RWPE2 (cell line): ENCODE measurements at regions not wholly inside any gene's neighbourhood (a gene's known extent, or its start where the extent isn't known, plus 50 kb on each side); places are given as distances from the start of the nearest gene placed in this dataset.
"Not testable (repeated sequence)": the region's sequence is repeated elsewhere in the genome, so short reads cannot be mapped to it uniquely, and the experiment has no call there.

Experiments used
- ATAC-seq: fragments of 200-7000 bp; cut with Tn5 transposase; 3 replicates; pipeline ENCODE4 v1.9.1; 2021; ENCODE audit warnings: low read depth
- DNase-seq: peaks from one replicate; pipeline ENCODE4 v3.0.0-alpha.2; 2020; ENCODE audit warnings: low spot score
- H3K27ac ChIP-seq: fragments of 450-650 bp; 2 replicates; pipeline ENCODE4 v1.5.1; 2017; ENCODE audit warnings: mild to moderate bottlenecking; ENCODE audit not compliant: poor library complexity, severe bottlenecking
- H3K27me3 ChIP-seq: fragments of 250-450 bp; sonication (Bioruptor Pico); 2 replicates; pipeline ENCODE4 v1.5.1; 2021; ENCODE audit warnings: mild to moderate bottlenecking, moderate library complexity; ENCODE audit not compliant: insufficient read depth, poor library complexity, severe bottlenecking
- H3K36me3 ChIP-seq: fragments of 250-450 bp; sonication (Bioruptor Pico); 2 replicates; pipeline ENCODE4 v1.5.1; 2020; ENCODE audit warnings: low read depth, mild to moderate bottlenecking, moderate library complexity
- H3K4me1 ChIP-seq: fragments of 250-450 bp; sonication (Bioruptor Pico); 2 replicates; pipeline ENCODE4 v1.5.1; 2021; ENCODE audit warnings: mild to moderate bottlenecking, moderate library complexity; ENCODE audit not compliant: insufficient read depth, poor library complexity, severe bottlenecking
- H3K4me3 ChIP-seq: fragments of 250-450 bp; sonication (Bioruptor Pico); 2 replicates; pipeline ENCODE4 v1.5.1; 2021; ENCODE audit warnings: mild to moderate bottlenecking, moderate library complexity; ENCODE audit not compliant: severe bottlenecking
- H3K9me3 ChIP-seq: fragments of 250-450 bp; sonication (Bioruptor Pico); 2 replicates; pipeline ENCODE4 v1.5.1; 2021; ENCODE audit warnings: mild to moderate bottlenecking, moderate library complexity; ENCODE audit not compliant: severe bottlenecking
- TF ChIP-seq, protein P1 (sequence below): fragments of 450-650 bp; IDR thresholded peaks from one replicate; pipeline ENCODE4 v1.5.1; 2017; ENCODE audit warnings: mild to moderate bottlenecking, moderate library complexity; ENCODE audit not compliant: poor library complexity, severe bottlenecking

DNA sequence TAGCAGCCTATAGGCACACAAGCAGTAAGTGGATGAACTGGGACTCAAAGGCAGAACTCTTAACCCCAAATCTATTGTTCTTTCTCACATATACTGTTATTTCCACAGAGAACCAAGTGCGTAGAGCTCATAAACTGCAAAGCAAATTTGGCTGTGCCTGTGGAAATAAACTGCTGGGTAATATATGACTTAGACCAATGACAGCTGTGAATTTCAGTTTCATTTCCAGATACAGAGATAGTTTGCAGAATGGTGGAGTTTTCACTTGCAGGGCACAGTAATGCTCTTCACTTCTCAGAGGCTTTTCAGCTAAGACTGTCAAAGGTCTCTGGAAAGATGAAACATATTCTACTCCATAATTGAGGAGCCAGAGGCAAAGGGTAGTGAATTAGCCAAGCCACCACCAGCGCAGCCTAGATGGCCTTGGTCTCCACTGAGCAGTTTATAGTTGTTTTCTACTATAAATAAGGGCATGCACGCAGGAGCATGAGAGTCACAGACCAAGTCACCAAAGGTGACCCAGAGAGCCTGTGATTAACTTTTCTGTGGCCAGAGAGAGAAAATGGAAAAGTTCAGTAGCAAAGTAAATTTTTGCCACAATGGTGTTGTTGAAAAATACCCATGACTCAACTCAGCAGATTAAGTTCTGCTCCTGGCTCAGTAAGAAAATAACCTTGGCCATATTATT, 180.7 kb upstream of the GRM7 start:
- H3K9me3 ChIP-seq = peaks cover 4% of the 10 kb centered on the region

DNA sequence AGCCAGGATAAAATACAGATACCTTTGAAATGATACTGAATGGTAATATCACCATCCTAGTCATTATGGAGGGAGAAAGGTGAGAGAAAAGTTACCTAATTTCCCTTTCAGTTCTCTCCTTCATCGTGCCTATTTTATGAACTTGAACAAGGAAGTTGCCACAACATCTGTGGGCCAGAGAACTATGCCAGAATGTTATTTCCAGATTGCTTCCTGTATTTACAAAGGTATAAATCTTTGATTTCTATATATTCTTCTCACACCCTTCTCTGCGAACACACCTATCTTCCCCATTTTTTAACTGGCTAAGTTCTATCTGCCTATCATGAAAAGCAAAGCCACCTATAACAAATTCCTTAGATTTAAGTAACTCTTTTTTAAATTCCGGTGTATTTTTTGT, 163.6 kb upstream of the GRM7 start:
- Histone ChIP-seq H3K4me3 (no peak overlapping the region), H3K9me3 (no peaks in the 10 kb centered on the region), H3K27ac (no peak overlapping the region), H3K36me3 (no peaks in the 10 kb centered on the region), H3K4me1 (no peaks in the 10 kb centered on the region), H3K27me3 (no peaks in the 10 kb centered on the region)
- DNase-seq (no peak), ATAC-seq (no peak)
- TF ChIP-seq, protein P1, sequence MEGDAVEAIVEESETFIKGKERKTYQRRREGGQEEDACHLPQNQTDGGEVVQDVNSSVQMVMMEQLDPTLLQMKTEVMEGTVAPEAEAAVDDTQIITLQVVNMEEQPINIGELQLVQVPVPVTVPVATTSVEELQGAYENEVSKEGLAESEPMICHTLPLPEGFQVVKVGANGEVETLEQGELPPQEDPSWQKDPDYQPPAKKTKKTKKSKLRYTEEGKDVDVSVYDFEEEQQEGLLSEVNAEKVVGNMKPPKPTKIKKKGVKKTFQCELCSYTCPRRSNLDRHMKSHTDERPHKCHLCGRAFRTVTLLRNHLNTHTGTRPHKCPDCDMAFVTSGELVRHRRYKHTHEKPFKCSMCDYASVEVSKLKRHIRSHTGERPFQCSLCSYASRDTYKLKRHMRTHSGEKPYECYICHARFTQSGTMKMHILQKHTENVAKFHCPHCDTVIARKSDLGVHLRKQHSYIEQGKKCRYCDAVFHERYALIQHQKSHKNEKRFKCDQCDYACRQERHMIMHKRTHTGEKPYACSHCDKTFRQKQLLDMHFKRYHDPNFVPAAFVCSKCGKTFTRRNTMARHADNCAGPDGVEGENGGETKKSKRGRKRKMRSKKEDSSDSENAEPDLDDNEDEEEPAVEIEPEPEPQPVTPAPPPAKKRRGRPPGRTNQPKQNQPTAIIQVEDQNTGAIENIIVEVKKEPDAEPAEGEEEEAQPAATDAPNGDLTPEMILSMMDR = no peak

More for the DNA sequence above, 180.7 kb upstream of the GRM7 start:
- Histone ChIP-seq H3K4me1 (no peaks in the 10 kb centered on the region), H3K27me3 (no peaks in the 10 kb centered on the region), H3K4me3 (no peak overlapping the region), H3K27ac (no peak overlapping the region), H3K36me3 (no peaks in the 10 kb centered on the region)
- DNase-seq (no peak), ATAC-seq (no peak)
- TF ChIP-seq, protein P1 = no peak

DNA sequence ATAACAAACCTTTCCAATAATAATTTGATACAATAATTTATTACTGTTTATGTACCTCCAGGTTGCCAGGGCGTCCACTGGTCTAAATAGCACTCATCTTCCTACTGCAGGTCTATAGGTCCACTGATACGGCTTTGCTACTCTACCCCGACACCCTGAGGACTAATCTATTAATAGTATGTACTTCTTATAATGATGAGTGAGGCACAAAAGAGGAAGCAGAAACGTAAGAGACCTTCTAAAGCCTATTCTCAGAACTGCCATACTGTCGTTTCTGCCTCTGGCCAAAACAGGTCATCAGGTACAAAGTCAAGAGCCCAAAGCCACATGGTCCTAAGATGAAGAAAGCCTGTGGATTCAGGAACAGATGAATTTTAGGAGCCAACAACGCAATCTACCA, 163.2 kb upstream of the GRM7 start:
- no peak overlapping the region for H3K4me3 ChIP-seq
- H3K36me3 ChIP-seq = no peaks in the 10 kb centered on the region
- ATAC-seq (no peak), DNase-seq (no peak)
- no peaks in the 10 kb centered on the region for H3K4me1 ChIP-seq
- no peak overlapping the region for H3K27ac ChIP-seq
- no peaks in the 10 kb centered on the region for H3K9me3 ChIP-seq
- TF ChIP-seq, protein P1 = no peak
- no peaks in the 10 kb centered on the region for H3K27me3 ChIP-seq

DNA sequence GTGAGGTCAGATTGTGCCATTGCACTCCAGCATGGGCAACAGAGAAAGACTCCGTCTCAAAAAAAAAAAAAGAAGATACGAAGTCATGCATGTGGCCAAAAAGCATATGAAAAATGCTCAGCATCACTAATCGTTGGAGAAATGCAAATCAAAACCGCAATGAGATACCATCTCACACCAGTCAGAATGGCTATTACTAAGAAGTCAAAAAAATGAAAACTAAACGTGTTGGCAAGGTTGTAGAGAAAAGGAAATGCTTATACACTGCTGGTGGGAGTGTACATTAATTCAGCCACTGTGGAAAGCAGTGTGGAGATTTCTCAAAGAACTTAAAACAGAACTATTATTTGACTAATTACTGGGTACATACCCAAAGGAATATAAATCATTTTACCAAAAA, 156.1 kb upstream of the GRM7 start:
- H3K4me1 ChIP-seq, H3K27ac ChIP-seq, H3K9me3 ChIP-seq, H3K36me3 ChIP-seq, H3K27me3 ChIP-seq, ATAC-seq, H3K4me3 ChIP-seq, DNase-seq: not testable (repeated sequence)

DNA sequence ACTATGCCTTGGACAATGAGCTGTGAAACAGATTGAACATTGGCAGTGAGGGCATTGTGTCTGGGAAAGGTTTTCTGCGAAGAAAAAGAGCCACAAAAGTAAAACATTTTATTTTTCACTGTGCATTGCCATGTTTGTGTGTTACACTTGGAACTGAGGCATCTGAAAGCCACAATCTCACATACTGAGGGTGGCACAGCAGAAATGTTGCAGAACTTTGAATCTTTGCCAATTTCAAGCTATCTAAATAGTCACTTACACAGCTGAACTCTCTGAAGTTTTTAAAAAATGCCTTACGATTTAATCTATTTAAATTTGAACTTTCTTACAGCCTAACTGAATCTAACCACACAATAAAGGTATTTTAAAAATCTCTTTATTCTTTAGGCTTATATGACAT, 154.1 kb upstream of the GRM7 start:
- H3K36me3 ChIP-seq = no peaks in the 10 kb centered on the region
- TF ChIP-seq, protein P1 = no peak
- no peaks in the 10 kb centered on the region for H3K9me3 ChIP-seq
- ATAC-seq (no peak), DNase-seq (no peak)
- H3K27me3 ChIP-seq = no peaks in the 10 kb centered on the region
- no peak overlapping the region for H3K27ac ChIP-seq
- no peak overlapping the region for H3K4me3 ChIP-seq
- no peaks in the 10 kb centered on the region for H3K4me1 ChIP-seq
